GM12878 (cell line): ENCODE measurements at regions not wholly inside any gene's neighbourhood (a gene's known extent, or its start where the extent isn't known, plus 50 kb on each side); places are given as distances from the start of the nearest gene placed in this dataset.

Experiments
- EZH2 ChIP-seq: IDR thresholded peaks from 2 replicates; pipeline ENCODE4 v1.6.1; 2012; ENCODE audit warnings: low read depth, mild to moderate bottlenecking, control low read depth, inconsistent platforms, low read length, borderline replicate concordance; ENCODE audit not compliant: control insufficient read depth
- TF ChIP-seq, protein P1 (sequence below), 3 experiments: IDR thresholded peaks in 2 of 3; conservative IDR thresholded peaks in 1 of 3; 2 replicates each; pipeline ENCODE4 v1.5.1; 2011; ENCODE audit warnings: low read depth in 3 of 3, low read length in 3 of 3, mild to moderate bottlenecking in 3 of 3, control low read depth in 2 of 3, moderate library complexity in 2 of 3, inconsistent platforms in 1 of 3, mixed read lengths in 1 of 3; ENCODE audit not compliant: control insufficient read depth in 2 of 3, insufficient read depth in 1 of 3; ENCODE audit errors: extremely low read depth in 1 of 3

GRCh38 chr14:61992139-61992538 lies 229.9 kb downstream of the SNAPC1 start:
- TF ChIP-seq, protein P1, sequence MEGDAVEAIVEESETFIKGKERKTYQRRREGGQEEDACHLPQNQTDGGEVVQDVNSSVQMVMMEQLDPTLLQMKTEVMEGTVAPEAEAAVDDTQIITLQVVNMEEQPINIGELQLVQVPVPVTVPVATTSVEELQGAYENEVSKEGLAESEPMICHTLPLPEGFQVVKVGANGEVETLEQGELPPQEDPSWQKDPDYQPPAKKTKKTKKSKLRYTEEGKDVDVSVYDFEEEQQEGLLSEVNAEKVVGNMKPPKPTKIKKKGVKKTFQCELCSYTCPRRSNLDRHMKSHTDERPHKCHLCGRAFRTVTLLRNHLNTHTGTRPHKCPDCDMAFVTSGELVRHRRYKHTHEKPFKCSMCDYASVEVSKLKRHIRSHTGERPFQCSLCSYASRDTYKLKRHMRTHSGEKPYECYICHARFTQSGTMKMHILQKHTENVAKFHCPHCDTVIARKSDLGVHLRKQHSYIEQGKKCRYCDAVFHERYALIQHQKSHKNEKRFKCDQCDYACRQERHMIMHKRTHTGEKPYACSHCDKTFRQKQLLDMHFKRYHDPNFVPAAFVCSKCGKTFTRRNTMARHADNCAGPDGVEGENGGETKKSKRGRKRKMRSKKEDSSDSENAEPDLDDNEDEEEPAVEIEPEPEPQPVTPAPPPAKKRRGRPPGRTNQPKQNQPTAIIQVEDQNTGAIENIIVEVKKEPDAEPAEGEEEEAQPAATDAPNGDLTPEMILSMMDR (IDR thresholded peaks at IDR 0.05 in 2 of 3, conservative IDR thresholded peaks at IDR 0.05 in 1 of 3; ENCODE audit: control insufficient read depth in 2 of 3, extremely low read depth in 1 of 3, insufficient read depth in 1 of 3, low read depth in 3 of 3, low read length in 3 of 3): no peak
- no peak for TF ChIP-seq EZH2
